ENCODE measurements at regions not wholly inside any gene's neighbourhood (a gene's known extent, or its start where the extent isn't known, plus 50 kb on each side); places are given as distances from the start of the nearest gene placed in this dataset.

- H3K4me3 ChIP-seq (ENCODE audit: low read depth, low read length): no peak overlapping the region
- no peak for TF ChIP-seq CTCF (IDR thresholded peaks at IDR 0.05; ENCODE audit: low read depth, low read length)
Observed at GRCh38 chr4:23166919-23167318, 474.2 kb downstream of the GBA3 start.

- no peak for TF ChIP-seq CTCF (IDR thresholded peaks at IDR 0.05; ENCODE audit: low read depth, low read length)
- H3K4me3 ChIP-seq (ENCODE audit: low read depth, low read length): no peak overlapping the region
Observed at GRCh38 chr4:23166407-23166806, 473.7 kb downstream of the GBA3 start.

GRCh38 chr4:23165669-23166068 is 472.9 kb downstream of the GBA3 start:
- H3K4me3 ChIP-seq (ENCODE audit: low read depth, low read length): no peak overlapping the region
- TF ChIP-seq CTCF (IDR thresholded peaks at IDR 0.05; ENCODE audit: low read depth, low read length): no peak

- H3K4me3 ChIP-seq (ENCODE audit: low read depth, low read length): no peak overlapping the region
- no peak for TF ChIP-seq CTCF (IDR thresholded peaks at IDR 0.05; ENCODE audit: low read depth, low read length)
Observed at GRCh38 chr4:23163647-23164436, 471.1 kb downstream of the GBA3 start.

- no peak overlapping the region for H3K4me3 ChIP-seq (ENCODE audit: low read depth, low read length)
Observed at GRCh38 chr4:23162275-23162674, 469.5 kb downstream of the GBA3 start.

GRCh38 chr4:23161787-23162186 is 469.1 kb downstream of the GBA3 start:
- no peak overlapping the region for H3K4me3 ChIP-seq (ENCODE audit: low read depth, low read length)
- no peak for TF ChIP-seq CTCF (IDR thresholded peaks at IDR 0.05; ENCODE audit: low read depth, low read length)

More at GRCh38 chr4:23162275-23162674, 469.5 kb downstream of the GBA3 start:
- no peak for TF ChIP-seq CTCF (IDR thresholded peaks at IDR 0.05; ENCODE audit: low read depth, low read length)

GRCh38 chr4:23153076-23153475 is 460.3 kb downstream of the GBA3 start:
- H3K4me3 ChIP-seq (ENCODE audit: low read depth, low read length): no peak overlapping the region
- no peak for TF ChIP-seq CTCF (IDR thresholded peaks at IDR 0.05; ENCODE audit: low read depth, low read length)
